ENCODE measurements at regions not wholly inside any gene's neighbourhood (a gene's known extent, or its start where the extent isn't known, plus 50 kb on each side); places are given as distances from the start of the nearest gene placed in this dataset.

GRCh38 chr10:83892737-83893136 lies 246.6 kb upstream of the GHITM start:
- DNase-seq (ENCODE audit: low spot score): no peak
- intact Hi-C loops (cut with DNase I): no loop called here

GRCh38 chr10:83896219-83896618 lies 243.1 kb upstream of the GHITM start:
- DNase-seq (ENCODE audit: low spot score): no peak
- intact Hi-C loops (cut with DNase I): no loop called here

- intact Hi-C loops (cut with DNase I): no loop called here
These were observed 241.7 kb upstream of the GHITM start for GRCh38 chr10:83897626-83898025.

GRCh38 chr10:83908506-83908905 lies 230.8 kb upstream of the GHITM start:
- intact Hi-C loops (cut with DNase I): no loop called here
- no peak for DNase-seq (ENCODE audit: low spot score)

More at GRCh38 chr10:83897626-83898025, 241.7 kb upstream of the GHITM start:
- no peak for DNase-seq (ENCODE audit: low spot score)

- intact Hi-C loops (cut with DNase I): no loop called here
- DNase-seq (ENCODE audit: low spot score): no peak
These were observed 230.3 kb upstream of the GHITM start for GRCh38 chr10:83909001-83909400.

- DNase-seq (ENCODE audit: low spot score): no peak
- intact Hi-C loops (cut with DNase I): no loop called here
These were observed 223.5 kb upstream of the GHITM start for GRCh38 chr10:83915801-83916200.

- intact Hi-C loops (cut with DNase I): no loop called here
These were observed 221.5 kb upstream of the GHITM start for GRCh38 chr10:83917537-83918506.

GRCh38 chr10:83919187-83919586 lies 220.1 kb upstream of the GHITM start:
- no peak for DNase-seq (ENCODE audit: low spot score)
- intact Hi-C loops (cut with DNase I): no loop called here

More at GRCh38 chr10:83917537-83918506, 221.5 kb upstream of the GHITM start:
- DNase-seq (ENCODE audit: low spot score): no peak

- intact Hi-C loops (cut with DNase I): no loop called here
- no peak for DNase-seq (ENCODE audit: low spot score)
These were observed 217.1 kb upstream of the GHITM start for GRCh38 chr10:83921984-83922860.

- no peak for DNase-seq (ENCODE audit: low spot score)
- intact Hi-C loops (cut with DNase I): no loop called here
These were observed 214.2 kb upstream of the GHITM start for GRCh38 chr10:83925133-83925532.

- DNase-seq (ENCODE audit: low spot score): no peak
- intact Hi-C loops (cut with DNase I): no loop called here
These were observed 212.7 kb upstream of the GHITM start for GRCh38 chr10:83926606-83927005.

- intact Hi-C loops (cut with DNase I): no loop called here
These were observed 212.1 kb upstream of the GHITM start for GRCh38 chr10:83927166-83927565.

GRCh38 chr10:83929399-83929798 lies 209.9 kb upstream of the GHITM start:
- intact Hi-C loops (cut with DNase I): no loop called here
- DNase-seq (ENCODE audit: low spot score): no peak

More at GRCh38 chr10:83927166-83927565, 212.1 kb upstream of the GHITM start:
- DNase-seq (ENCODE audit: low spot score): no peak

GRCh38 chr10:83931669-83932068 lies 207.6 kb upstream of the GHITM start:
- intact Hi-C loops (cut with DNase I): no loop called here

GRCh38 chr10:83932245-83932644 lies 207.1 kb upstream of the GHITM start:
- DNase-seq (ENCODE audit: low spot score): no peak
- intact Hi-C loops (cut with DNase I): no loop called here

More at GRCh38 chr10:83931669-83932068, 207.6 kb upstream of the GHITM start:
- DNase-seq (ENCODE audit: low spot score): no peak

GRCh38 chr10:83934062-83934461 lies 205.2 kb upstream of the GHITM start:
- no peak for DNase-seq (ENCODE audit: low spot score)
- intact Hi-C loops (cut with DNase I): no loop called here

- intact Hi-C loops (cut with DNase I): no loop called here
- DNase-seq (ENCODE audit: low spot score): no peak
These were observed 204.5 kb upstream of the GHITM start for GRCh38 chr10:83934641-83935338.

GRCh38 chr10:83935339-83935736 lies 204.0 kb upstream of the GHITM start:
- DNase-seq (ENCODE audit: low spot score): no peak
- intact Hi-C loops (cut with DNase I): no loop called here

GRCh38 chr10:83935911-83936310 lies 203.4 kb upstream of the GHITM start:
- DNase-seq (ENCODE audit: low spot score): no peak
- intact Hi-C loops (cut with DNase I): no loop called here

- intact Hi-C loops (cut with DNase I): no loop called here
- DNase-seq (ENCODE audit: low spot score): no peak
These were observed 202.1 kb upstream of the GHITM start for GRCh38 chr10:83937161-83937560.
